LNCaP clone FGC (cell line): ENCODE measurements at regions not wholly inside any gene's neighbourhood (a gene's known extent, or its start where the extent isn't known, plus 50 kb on each side); places are given as distances from the start of the nearest gene placed in this dataset.

ENCODE experiments used
- DNase-seq: peaks from one replicate; pipeline ENCODE4 v3.0.0-alpha.2; 2011; ENCODE audit warnings: low read depth
- H3K4me3 ChIP-seq: 2 replicates; pipeline ENCODE4 v1.5.1; 2011; ENCODE audit warnings: mild to moderate bottlenecking, low read depth, low read length, control low read depth
- TF ChIP-seq, protein P1 (sequence below): IDR thresholded peaks from 2 replicates; pipeline ENCODE4 v1.5.1; 2012; ENCODE audit warnings: mild to moderate bottlenecking; ENCODE audit not compliant: control insufficient read depth, insufficient read depth; ENCODE audit errors: extremely low read depth

DNA sequence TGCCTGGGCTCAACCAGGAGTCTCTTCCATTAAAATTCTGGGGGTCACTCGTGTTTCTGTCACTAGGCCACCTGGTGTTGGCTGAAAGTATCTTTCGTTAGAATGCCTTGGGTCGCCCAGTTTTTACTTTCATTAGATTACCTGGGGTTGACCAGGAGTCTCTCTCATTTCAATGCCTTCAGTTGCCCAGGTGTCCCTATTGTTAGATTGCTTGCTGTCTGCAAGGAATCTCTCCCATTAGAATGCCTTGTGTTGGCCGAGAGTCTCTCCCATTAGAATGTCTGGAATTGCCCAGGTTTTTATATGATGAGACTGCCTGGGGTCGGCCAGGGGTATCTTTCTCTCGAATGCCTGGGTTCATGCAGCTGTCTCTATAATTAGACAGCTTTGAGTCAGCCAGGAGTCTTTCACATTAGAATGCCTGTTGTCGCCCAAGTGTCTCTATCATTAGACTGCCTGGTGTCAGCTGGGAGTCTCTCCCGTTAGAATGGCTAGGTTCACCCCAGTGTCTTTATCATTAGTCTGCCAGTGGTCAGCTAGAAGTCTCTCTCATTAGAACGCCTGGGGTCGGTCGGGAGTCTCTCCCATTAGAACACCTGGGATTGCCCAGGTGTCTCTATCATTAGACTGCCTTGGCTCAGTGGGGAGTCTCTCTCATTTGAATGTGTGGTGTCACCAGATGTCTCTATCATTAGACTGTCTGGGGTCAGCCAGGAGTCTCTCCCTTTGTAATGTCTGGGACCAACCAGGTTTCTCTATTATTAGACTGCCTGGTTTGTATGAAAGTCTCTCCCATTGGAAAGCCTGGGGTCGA is 1446.8 kb downstream of the UQCRFS1 start:
- TF ChIP-seq, protein P1, sequence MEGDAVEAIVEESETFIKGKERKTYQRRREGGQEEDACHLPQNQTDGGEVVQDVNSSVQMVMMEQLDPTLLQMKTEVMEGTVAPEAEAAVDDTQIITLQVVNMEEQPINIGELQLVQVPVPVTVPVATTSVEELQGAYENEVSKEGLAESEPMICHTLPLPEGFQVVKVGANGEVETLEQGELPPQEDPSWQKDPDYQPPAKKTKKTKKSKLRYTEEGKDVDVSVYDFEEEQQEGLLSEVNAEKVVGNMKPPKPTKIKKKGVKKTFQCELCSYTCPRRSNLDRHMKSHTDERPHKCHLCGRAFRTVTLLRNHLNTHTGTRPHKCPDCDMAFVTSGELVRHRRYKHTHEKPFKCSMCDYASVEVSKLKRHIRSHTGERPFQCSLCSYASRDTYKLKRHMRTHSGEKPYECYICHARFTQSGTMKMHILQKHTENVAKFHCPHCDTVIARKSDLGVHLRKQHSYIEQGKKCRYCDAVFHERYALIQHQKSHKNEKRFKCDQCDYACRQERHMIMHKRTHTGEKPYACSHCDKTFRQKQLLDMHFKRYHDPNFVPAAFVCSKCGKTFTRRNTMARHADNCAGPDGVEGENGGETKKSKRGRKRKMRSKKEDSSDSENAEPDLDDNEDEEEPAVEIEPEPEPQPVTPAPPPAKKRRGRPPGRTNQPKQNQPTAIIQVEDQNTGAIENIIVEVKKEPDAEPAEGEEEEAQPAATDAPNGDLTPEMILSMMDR: no peak
- no peak overlapping the region for H3K4me3 ChIP-seq
- no peak for DNase-seq

DNA sequence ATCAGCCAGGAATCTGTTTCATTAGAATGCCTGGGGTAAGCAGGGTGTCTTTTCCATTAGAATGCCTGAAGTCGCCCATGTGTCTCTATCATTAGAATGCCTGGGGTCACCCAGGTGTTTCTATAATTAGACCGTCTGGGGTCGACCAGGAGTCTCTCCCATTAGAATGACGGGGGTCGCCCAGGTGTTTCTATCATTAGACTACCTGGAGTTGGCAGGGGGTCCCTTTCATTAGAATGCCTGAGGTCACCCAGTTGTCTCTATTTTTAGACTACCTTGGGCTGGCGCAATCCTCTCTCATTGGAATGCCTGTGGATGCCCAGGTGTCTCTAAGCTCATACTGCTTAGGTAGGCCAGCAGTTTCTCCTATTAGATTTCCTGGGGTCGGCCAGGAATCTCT is 1447.6 kb downstream of the UQCRFS1 start:
- DNase-seq: no peak
- H3K4me3 ChIP-seq: no peak overlapping the region
- TF ChIP-seq, protein P1: no peak

DNA sequence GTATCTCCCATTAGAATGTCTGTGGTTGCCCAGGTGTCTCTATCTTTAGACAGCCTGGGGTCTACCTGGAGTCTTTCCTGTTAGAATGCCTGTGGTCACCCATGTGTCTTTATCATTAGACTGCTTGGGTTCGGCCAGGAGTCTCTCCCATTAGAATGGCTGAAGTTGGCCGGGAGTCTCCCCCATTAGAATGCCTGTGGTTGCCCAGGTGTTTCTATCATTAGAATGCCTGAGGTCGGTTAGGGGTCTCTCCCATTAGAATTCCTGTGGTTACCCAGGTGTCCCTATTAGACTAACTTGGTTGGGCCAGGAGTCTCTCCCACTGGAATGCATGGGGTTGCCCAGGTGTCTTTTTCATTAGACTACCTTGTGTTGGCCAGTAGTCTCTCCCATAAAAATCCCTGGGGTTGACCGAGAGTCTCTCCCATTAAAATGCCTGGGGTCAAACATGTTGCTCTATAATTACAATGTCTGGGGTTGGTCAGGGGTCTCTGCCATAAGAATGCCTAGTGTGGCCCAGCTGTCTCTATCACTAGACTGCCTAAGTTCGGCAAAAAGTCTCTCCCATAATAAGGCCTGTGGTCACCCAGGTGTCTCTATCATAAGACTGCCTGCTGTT is 1448.7 kb downstream of the UQCRFS1 start:
- no peak for DNase-seq

DNA sequence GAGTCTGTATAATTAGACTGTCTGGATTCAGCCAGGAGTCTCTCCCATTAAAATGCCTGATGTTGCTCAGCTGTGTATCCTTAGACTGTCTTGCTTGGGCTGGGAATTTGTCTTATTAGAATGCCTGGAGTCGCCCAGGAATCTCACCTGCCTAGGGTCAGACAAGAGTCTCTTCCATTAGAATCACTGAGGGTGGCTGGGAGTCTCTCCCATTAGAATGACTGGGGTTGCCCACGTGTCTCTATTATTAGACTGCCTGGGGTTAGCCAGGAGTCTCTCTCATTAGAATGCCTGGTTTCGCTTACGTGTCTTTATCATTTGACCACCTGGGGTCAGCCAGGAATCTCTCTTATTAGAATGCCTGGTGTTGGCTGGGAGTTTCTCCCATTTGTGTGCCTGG is 1450.0 kb downstream of the UQCRFS1 start:
- DNase-seq: no peak
- TF ChIP-seq, protein P1: no peak
- no peak overlapping the region for H3K4me3 ChIP-seq

More for the DNA sequence above, 1448.7 kb downstream of the UQCRFS1 start:
- H3K4me3 ChIP-seq: no peak overlapping the region
- TF ChIP-seq, protein P1: no peak

DNA sequence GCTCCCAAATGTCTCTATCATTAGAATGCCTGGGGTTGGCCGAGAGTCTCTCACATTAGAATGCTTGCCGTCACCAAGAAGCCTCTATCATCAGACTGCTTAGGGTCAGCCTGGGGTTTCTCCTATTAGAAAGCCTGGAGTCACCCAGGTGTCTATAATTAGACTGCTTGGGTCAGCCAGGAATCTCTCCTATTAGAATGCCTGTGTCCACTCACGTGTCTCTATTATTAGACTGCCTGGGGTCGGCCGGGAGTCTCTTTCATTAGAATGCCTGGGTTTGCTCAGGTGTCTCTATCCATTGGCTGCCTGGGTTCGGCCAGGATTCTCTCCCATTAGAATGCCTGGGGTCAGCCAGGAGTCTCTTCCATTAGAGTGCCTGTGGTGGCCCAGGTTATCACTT is 1453.1 kb downstream of the UQCRFS1 start:
- TF ChIP-seq, protein P1: no peak
- H3K4me3 ChIP-seq: no peak overlapping the region
- DNase-seq: no peak

DNA sequence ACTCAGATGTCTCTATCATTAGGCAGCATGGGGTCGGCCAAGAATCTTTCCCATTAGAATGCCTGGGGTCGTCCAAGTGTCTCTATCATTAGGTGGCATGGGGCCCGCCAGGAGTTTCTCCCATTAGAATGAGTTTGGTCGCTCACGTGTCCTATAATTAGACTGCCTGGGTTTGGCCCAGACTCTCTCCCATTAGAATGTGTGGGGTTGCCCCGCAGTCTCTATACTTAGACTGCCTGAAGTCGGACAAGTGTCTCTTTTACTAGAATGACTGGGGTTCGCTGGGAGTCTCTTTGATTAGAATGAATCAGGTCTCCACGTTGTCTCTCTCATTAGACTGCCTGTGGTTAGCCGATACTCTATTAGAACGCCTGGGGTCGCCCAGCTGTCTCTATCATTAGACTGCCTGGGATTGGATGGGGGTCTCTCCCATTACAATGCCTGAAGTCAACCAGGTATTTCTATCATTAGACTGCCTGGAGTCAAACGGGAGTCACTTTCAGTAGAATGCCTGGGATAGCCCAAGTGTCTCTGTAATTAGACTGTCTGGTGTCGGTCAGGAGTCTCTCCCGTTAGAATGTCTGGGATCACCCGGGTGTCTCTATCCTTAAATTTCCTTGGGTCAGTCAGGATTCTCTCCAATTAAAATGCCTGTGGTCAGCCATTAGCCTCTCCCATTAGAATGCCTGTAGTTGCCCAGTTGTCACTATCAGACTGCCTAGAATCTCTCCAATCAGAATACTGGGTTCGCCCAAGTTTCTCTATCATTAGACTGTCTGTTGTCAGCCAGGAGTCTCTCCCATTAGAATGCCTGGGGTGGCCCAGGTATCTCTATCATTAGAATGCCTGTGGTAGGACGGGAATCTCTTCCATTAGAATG is 1454.1 kb downstream of the UQCRFS1 start:
- H3K4me3 ChIP-seq: no peak overlapping the region
- no peak for DNase-seq
- TF ChIP-seq, protein P1: no peak
